Activated CD4-positive, alpha-beta T cell treated with anti-CD3 and anti-CD28 coated beads, Interleukin-2, Interleukin-6, amounts not matched to agents 100 ng/mL and 50 ng/mL, durations not matched to agents 16 hours and 8 hours (primary cell): ENCODE measurements at regions not wholly inside any gene's neighbourhood (a gene's known extent, or its start where the extent isn't known, plus 50 kb on each side); places are given as distances from the start of the nearest gene placed in this dataset.
"Not testable (repeated sequence)": the region's sequence is repeated elsewhere in the genome, so short reads cannot be mapped to it uniquely, and the experiment has no call there.

Source experiments
- DNase-seq: peaks from one replicate; pipeline ENCODE4 v3.0.0-alpha.2; 2020

DNA sequence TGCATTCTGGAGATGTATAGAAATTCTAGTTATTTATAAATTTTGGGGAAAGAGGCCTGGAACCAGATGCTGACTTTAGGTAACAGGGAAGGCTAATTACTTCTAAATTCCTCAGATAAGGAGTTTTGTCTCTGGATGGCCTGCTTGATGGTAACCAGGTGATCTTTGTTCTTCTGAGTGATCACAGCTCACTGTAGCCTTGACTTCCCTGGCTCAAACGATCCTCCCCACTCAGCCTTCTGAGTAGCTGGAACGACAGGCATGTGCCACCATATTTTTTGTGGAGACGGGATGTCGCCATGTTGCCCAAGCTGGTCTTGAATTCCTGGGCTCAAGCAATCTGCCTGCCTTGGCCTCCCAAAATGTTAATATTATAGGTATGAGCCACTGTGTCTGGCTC is 54.4 kb upstream of the MSH6 start:
- no peak for DNase-seq

DNA sequence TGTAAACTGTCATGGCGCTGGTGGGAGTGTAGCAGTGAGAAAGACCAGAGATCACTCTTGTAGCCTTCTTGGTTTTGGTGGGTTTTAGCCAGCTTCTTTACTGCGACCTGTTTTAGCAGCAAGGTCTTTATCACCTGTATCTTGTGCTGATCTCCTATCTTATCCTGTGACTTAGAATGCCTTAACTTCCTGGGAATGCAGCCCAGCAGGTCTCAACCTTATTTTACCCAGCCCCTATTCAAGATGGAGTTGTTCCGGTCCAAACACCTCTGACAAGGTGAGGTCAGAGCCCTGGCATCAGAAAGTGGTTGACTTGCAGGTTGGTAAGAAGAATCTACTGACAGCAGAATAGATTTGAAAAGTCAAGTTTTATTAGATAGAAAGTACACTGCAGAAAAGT is 55.0 kb upstream of the MSH6 start:
- no peak for DNase-seq

DNA sequence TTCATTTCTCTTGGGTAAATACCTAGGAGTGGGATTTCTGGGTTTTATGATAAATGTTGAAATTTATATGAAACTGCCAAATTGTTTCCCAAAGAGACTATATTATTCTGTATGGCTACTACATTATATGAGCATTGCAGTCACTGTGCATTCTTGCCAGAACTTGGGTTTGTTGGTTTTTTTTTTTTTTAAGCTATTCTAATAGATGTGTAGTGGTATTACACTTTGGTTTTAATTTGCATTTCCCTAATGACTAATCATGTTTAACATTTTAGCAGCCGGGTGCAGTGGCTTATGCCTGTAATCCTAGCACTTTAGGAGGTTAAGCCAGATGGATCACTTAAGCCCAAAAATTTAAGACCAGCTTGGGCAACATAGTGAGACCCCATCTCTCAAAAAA is 56.0 kb upstream of the MSH6 start:
- not testable (repeated sequence) for DNase-seq

DNA sequence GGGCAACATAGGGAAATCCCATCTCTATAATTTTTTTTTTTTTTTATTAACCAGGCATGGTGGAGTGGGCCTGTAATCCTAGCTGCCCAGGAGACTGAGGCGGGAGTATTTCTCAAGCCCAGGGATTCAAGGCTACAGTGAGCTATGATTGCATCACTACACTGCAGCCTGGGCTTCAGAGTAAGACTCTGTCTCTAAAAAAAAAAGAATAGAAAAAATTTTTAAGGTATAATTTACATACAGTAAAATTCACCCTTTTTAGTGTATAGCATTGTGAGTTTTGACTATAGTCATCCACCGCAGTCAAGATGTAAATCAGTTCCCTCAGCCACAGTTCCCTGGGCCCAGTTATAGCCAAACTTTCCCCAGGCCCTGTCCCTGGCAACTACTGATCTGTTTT is 57.1 kb upstream of the MSH6 start:
- DNase-seq = no peak

DNA sequence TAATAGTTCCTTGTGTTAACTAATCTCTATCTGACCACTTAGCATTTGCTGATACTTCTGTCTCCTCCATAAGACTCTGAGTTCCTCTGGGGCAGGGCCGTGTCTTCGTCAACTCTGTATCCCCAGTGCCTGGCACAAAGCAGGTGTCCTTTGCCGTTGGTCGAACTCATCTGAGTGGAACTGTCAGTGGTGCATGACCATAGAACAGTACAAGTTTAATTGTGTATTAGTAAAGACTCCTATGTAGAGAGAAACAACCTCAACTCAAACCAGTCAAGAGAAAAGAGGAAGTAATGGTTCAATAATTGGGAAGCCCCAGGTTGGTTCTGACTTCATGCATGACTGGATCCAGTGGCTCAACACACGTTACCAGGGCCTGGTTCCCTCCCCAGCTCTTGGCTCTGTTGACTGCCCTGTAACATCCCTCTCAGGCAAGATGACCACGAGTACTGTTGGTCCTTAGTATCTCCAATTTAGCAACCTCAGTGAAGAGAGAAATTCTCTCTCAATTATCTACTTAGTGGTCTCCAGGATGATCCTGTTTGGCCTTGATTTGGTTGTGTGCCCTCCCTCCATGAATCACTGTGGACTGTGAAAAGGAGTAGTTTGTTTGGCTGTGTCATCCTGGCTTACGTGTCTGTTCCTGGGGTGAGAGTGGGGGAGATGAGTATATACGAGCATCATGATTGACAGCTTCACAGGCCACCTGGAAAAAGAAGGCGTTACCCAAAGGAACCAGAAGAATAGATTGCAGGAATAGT is 58.5 kb upstream of the MSH6 start:
- DNase-seq = no peak

DNA sequence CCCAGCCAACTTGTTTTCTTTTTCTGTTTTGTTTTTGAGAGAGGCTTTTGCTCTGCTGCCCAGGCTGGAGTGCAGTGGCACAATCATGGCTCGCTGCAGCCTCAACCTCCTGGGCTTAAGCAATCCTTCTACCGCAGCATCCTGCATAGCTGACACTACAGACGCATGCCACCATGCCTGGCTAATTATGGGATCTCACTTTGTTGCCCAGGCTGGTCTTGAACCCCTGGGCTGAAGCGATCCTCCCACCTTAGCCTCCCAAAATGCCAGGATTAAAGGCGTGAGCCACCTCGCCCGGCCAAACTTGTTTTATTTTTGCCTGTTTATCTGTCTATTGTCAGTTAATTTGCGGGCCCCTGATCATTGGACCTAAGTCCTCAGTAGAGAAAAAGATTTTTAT is 61.6 kb upstream of the MSH6 start:
- DNase-seq = no peak

DNA sequence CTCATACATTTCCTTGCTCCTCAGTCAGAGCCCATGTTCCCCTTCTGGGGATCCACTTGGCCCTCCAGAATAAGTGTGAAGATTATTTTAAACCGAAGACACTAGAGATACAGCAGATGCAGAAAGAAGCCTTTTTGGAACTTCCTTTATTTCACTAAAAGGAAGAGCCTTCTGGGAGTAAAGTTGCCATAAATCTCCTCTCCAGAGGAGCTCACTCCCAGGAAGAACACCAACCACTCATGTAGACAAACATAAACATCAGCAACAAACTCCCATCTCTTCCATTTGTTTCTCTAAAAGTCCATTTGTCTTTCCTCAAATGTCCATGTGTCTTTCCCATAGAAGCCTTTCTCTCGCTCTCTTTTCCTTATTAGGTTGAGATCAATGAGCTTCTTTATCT is 62.4 kb upstream of the MSH6 start:
- DNase-seq = no peak

DNA sequence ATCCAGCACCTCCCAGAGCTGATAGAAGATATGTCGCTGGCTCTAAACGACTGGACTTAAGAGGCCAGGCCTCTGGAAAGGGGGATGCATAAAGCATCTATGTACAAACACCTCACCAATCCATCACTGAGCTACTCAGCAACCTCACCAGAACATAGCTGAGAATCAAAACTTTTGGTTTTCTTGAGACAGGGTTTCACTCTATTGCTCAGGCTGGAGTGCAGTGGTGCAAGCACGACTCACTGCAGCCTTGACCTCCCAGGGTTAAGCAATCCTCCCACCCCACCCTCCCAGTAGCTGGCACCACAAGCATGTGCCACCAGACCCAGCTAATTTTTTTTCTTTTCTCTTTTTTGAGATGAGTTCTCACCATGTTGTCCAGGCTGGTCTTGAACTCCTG is 62.9 kb upstream of the MSH6 start:
- no peak for DNase-seq

DNA sequence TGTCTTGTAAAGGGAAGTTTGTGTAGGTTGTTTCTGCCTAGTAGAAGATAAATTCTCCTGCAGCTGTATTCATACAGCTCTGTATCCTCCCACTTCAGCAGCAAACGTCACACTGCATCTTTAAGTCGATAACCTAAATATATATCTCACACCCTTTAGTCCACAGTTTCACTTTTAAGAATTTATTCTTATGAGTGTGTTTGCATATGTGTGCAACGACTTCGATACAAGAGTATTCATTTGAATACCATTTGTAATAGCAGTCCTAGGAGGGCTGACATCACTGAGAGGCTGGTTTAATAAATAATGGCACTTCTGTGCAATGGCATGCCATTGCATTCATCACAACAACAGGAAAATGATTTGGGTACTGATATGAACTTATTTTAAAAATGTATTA is 63.8 kb upstream of the MSH6 start:
- peak; percentile 22 for DNase-seq

DNA sequence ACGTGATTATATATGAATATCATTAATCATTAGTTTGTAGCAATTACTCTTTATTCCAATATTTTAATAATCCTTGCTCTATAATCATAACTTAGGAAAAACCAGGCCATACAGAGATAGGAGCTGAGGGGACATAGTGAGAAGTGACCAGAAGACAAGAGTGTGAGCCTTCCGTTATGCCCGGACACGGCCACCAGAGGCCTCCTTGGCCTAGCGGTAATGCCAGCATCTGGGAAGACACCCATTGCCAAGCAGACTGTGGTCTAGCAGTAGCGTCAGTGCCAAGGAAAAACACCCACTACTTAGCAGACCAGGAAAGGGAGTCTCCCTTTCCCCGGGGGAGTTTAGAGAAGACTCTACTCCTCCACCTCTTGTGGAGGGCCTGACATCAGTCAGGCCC is 66.6 kb upstream of the MSH6 start:
- DNase-seq = not testable (repeated sequence)

DNA sequence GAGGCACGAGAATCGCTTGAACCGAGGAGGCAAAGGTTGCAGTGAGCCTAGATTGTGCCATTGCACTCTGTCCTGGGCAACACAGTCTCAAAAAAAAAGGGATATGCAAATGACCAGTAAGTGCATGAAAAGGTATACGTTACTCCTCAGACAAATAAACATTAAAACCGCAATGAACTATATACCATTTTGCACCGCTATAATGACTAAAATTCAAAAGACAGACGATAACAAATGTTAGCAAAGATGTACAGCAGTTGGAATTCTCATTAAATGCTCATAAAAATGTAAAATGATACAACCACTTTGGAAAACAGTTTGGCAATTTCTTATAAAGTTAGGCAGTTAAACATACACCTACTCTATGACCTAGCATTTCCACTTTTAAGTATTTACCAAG is 67.4 kb upstream of the MSH6 start:
- DNase-seq = no peak

DNA sequence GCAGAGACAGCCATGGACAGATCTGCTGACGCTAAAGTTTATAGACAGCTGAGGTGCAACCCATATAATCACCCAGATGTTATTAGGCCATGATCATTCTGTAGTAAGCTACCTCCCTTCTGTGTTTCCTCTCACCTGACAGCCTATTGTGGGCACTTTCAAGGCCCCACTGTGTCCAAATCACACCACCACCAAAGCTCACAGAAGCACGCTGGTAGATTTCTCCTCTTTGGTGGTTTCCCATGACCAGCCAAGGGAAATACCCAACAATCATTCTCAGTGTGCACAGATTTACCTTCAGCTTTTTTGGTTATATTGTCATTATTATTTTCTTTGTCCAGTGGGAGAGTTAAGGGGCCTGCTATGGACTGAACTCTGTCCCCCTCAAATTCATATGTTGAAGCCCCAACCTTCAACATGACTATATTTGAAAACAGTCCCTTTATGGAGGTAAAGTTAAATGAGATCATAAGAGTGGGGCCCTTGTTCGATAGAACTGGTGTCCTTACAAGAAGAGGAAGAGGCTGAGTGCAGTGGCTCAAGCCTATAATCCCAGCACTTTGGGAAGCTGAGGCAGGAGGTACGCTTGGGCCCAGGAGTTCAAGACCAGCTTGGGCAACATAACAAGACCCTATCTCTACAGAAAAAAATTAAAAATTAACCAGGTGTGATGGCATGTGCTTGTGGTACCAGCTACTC is 74.0 kb upstream of the MSH6 start:
- no peak for DNase-seq

DNA sequence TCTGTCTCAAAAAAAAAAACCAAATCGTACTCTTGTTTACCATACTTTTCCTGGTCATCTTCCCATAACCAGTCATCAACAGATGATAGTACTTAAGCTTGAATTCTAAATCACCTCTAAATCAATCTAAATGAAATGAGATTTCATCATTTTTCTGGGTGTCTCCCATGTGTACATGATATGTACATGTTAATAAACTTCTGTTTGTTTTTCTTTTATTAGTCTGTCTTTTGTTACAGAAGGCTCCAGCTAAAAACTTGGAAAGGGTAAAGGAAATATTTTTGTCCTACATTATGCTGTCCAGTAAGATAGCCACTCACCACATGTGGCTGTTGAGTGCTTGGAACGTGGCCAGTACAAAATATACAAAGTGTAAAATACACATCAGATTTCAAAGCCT is 78.7 kb upstream of the MSH6 start:
- no peak for DNase-seq

DNA sequence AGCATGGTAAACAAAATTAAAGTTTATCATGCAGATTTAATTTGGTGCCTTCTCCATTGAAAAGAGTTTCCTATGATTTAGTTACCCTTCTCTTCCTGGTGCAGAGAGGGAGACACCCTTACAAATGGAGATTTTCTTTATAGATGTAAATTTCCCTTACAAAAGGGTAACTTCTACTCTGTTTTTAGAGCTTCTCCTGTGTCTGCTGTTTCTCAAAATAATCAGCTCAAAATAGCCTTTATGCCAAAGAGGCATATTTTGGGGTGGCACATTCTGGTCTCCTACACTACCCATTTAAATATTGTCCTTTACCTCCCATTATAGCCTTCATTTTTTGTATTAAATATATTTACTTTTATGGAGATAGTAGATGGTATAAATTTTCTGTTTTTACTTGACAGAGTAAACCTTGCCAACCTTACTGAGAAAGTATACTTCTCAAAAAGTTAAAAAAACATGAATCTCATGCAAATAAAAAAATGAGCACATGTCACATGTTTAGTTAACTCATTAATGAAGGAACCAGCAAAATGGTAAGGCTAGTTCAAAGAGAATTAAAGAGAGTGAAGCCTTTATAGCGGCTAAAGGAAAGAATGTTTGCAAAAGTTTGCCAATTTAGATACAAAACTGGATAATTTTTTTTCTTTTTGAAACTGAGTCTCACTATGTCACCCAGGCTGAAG is 83.3 kb upstream of the MSH6 start:
- no peak for DNase-seq

DNA sequence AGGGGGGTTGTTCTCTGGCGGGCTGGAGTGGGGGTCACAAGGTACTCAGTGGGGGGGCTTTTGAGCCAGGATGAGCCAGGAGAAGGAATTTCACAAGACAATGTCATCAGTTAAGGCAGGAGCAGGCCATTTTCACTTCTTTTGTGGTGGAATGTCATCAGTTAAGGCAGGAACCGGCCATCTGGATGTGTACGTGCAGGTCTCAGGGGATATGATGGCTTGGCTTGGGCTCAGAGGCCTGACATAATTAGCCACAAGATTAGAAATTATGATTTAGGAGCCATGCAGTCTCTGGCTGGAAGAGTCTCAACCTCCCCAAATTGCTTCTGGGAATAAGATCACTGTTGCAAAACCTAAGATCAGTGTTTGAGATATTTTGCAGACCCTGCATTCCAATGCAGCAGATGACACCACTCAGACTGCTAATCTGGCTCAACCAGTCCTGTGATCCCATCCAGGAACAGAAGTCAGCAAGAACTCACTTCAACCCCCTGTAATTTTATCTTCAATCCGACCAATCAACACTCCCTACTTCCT is 84.4 kb upstream of the MSH6 start:
- not testable (repeated sequence) for DNase-seq

DNA sequence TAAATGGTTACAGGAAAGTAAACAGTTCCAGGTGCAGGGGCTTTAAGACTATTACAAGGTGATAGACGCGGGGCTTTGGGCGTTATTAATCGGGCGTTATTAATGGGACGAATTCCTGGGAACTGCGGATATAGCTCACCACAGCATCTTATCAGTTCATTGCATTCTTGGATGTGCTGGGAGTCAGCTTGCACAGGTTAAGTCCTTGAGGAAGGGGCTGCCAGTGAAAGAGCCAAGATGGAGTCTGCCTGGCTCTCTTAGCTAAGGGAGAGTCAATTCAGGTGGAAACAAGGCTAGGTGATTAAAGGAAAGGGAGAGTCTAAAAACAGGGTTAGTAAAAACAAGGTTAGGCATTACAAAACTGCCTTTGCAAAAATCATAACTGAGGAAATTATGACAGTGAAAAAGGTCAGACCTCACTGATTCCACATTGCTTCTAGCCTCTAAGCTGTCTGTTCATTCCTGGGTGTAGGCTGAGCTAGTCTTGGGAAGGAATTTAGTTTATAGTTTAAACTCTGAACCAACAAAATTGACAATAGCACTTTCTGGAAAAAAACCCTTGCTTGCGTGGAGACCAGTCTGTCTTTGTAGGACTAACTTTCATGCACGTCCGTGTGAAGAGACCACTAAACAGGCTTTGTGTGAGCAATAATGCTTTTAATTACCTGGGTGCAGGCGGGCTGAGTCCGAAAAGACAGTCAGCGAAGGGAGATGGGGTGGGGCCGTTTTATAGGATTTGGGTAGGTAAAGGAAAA is 85.1 kb upstream of the MSH6 start:
- DNase-seq = not testable (repeated sequence)

DNA sequence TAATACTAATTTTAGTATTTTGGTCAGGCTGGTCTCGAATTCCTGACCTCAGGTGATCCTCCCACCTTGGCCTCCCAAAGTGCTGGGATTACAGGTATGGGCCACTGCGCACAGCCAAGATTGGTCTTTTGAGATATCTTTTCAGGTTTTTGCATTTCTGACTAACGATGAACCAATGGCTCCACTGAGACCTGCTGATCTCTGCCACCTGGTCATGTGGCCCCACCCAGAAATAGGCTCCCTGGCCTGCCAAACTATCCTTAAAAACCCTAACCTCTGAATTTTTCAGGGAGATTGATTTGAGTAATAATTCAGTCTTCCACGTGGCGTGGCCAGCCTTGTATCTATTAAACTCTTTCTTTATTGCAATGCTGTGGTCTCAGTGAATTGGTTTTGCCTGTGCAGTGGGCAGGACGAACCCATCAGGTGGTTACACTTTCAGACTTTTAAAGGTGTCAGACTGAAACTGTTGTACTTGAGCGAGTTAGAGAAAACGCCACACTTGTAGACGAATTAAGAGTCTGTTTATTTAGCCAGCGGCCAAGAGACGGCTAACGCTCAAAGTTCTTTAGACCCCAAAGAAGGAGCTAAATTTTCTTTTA is 85.8 kb upstream of the MSH6 start:
- no peak for DNase-seq

DNA sequence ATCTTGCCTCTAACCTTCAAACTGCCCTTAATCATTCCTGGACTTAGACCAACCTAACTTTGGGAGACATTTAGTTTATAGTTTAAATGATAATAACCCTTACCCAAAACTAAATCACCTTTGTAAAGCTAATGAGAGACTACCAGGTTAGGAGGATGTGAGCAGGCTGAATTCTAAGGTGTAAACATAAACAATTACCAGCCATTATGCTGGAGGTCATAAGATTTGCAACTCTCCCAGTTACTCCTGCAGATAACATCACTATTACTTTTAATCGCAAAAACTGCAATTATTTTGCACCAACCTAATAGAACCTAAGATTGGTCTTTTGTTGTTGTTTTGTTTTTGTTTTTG is 86.5 kb upstream of the MSH6 start:
- DNase-seq = no peak

DNA sequence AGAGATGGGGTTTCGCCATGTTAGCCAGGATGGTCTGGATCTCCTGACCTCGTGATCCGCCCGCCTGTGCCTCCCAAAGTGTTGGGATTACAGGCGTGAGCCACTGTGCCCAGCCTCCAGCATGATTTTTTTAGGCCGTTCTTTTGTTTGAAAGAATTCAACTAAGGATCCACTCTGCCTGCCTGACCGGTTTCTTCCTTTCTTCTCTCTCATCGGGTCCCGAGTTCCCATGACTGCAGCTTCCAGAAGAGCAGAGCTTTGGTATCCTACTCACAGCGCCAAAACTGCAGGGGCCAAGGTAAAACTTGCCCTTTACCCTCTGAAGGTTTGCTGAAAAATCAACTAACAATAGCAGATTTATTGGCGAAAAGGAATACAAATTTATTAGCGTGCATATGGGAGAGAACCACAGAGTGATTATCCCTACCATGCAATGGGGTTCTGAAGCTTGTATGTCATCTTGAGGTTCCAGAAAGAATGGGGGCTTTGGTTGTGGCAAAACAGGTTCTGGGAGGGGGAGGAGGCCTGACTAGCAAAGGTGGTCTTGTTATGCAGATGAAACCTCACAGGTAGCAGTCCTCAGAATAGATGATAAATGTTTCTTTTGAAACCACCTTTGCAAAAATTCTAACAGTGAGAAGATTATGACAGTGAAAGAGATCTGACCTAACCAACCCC is 87.0 kb upstream of the MSH6 start:
- DNase-seq = no peak

DNA sequence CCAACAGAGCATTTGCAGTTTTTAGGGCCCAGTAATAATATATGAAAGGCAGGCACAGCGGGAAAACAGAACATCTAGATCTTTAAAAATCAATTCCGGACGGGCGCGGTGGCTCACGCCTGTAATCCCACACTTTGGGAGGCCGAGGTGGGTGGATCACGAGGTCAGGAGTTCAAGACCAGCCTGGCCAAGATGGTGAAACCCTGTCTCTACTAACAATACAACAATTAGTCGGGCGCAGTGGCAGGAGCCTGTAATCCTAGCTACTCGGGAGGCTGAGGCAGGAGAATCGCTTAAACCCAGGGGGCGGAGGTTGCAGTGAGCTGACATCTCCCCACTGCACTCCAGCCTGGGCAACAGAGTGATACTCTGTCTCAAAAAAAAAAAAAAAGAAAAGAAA is 88.5 kb upstream of the MSH6 start:
- DNase-seq = not testable (repeated sequence)

DNA sequence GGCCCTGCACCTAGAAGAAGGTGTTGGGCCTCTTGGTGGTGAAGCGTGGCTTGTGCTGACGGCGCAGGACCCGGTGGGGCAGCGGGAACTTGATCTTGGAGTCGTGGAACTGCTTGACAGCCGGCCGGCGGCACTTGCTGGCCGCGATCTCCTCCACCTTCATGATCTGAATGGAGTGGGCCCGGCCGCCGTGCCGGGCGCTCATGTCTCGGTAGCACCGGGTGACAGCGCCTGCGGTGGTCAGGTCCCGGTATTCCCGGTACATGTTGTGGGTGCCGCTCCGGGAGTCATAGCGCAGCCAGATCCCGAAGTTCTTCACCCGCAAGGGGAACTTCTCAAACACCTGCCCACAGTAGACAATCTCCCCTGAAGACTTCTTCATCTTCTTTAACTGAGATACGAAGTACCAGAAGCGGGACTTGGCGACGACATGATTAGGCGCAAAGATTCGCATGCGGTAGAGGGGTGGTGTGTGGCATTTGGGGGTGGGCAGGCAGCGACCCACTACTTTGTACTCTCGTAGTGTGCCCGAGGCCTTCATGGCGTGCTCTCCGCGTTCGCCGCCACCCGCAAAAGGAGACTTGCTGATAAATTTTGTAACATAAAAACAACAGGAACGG is 92.1 kb upstream of the MSH6 start:
- DNase-seq = not testable (repeated sequence)

DNA sequence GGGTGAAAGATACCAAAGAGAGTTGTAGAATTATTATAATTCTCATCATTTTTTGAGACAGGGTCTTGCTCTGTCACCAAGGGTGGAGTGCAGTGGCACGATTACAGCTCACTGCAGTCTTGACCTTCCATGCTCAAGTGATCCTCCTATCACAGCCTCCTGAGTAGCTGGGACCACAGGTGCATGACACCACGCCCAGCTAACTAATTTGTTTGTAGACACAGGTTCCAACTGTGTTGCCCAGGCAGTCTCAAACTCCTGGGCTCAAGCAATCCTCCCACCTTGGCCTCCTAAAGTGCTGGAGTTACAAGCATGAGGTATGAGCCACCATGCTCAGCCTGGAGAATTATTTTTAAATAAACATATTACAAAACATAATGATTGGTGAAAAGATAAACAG is 92.8 kb upstream of the MSH6 start:
- DNase-seq = no peak
